Embryonic facial prominence (tissue), 1 donor: ENCODE measurements at regions not wholly inside any gene's neighbourhood (a gene's known extent, or its start where the extent isn't known, plus 50 kb on each side); places are given as distances from the start of the nearest gene placed in this dataset.
"Not testable (repeated sequence)": the region's sequence is repeated elsewhere in the genome, so short reads cannot be mapped to it uniquely, and the experiment has no call there.

Experiments
- DNase-seq: peaks from one replicate; pipeline ENCODE4 v3.0.0-alpha.2; 2016; ENCODE audit errors: extremely low spot score

DNA sequence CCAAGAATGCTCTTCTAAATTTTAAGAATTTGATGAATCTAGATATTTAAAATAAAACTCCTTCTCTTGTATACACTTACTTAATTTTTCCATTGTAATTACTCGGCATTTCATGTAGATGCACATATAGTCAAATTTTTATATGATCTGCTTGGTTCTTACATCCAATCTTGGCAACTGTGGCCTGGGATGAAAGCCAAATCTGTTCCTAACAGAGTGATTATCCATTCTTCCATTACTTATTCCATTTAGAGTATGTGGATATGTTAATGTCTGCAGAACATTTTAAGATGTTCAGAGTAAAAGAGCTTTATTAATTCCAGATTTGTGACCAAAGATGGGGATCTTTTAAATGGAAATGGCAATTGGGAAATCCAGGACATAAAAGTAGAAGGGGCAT, 144.1 kb upstream of the PDE7B start:
- DNase-seq, result no peak

DNA sequence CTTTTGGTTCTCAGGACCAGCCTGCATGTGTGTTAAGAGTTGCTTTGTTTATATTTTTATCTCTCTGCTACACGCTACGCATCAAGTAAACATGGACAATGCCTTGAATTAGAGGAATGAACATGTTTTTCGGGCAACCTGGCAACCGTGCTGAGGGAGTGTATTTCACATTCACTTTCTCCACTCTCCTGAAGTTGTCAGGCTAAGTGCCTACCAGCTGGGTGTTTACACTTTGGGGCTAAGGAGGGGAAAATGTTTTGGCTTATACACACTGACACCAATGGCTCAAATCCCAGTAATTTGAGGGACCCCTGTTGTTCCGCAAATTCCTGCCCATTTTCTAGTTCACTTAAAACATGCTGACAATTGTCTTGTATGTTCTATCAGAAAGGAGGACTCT, 141.5 kb upstream of the PDE7B start:
- DNase-seq, result no peak

GRCh38 chr6:135722190-135722589, 129.3 kb upstream of the PDE7B start:
- no peak for DNase-seq

- no peak for DNase-seq
These were observed 128.8 kb upstream of the PDE7B start for GRCh38 chr6:135722679-135723078.

DNA sequence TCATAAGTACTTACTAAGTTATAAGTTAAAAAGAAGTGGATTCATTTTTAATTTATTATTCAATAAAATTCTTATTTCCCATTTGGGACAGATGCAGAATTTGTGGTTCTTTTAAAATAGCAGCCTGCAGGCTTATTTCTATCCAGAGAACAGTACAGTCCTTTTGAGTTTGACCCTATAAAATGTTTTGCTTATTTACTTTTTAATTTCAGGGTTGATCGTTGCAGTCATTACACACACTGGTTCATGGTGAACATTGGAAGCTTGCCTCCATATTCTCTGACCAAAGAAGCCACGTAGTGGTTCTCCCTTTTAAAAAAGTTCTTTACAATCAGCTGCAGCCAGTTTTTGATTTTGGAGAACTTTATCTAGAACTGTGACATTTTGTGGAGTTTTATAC, 122.9 kb upstream of the PDE7B start:
- no peak for DNase-seq

- no peak for DNase-seq
These were observed 120.4 kb upstream of the PDE7B start for GRCh38 chr6:135731116-135731515.

GRCh38 chr6:135736351-135736750, 115.2 kb upstream of the PDE7B start:
- not testable (repeated sequence) for DNase-seq

DNA sequence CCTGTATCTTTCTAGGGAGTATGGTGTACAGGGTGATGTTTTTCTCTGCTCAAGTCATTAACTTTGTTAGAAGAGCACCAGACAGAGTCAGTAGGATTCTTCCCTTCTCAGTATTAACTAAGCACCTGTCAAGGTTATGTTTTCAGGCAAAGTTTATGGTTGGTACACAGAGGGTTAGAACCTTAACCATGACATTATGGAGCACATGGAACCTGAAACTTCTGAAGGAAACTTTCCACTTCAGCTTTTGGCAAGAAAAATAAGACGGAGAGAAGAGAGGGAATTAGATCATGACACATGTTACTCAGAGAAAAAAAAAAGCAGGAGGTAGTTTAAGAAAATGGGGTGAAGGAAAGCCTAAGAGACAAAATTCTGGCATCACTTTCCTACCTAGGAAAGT, 112.9 kb upstream of the PDE7B start:
- no peak for DNase-seq

DNA sequence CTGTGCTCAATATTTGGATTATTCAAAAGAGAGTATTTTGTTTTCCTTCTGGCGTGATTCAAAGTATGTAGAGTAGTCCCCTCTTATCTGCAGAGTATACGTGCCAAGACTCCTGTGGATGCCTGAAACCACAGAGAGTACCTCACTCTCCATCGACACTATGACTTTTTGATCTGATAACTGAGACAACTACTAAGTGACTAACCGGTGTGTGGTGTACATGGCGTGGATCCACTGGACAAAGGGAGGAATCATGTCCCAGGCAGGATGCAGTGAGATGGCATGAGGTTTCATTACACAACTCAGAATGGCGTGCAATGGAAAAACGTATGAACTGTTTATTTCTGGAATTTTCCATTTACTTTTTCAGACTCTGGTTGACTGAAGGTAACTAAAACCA, 112.2 kb upstream of the PDE7B start:
- no peak for DNase-seq

- no peak for DNase-seq
These were observed 110.9 kb upstream of the PDE7B start for GRCh38 chr6:135740580-135740979.

DNA sequence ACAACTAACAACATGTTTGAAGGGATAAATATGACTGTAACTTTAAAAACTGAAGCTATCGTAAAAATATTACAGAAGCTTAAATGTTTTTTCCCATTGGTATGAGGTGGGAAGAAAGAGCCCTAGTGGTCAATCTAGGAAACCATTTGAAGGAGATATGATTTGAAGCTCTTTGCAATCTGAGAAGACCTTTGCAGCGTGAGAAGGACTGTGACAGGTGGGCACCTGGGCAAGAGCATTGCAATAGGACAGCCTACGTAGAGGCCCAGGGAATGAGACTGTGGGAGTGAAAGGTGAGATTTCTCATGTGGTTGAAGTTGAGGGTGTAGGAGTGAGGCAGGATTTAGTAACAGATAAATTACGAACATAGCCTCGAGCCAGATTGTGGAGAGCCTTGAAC, 108.0 kb upstream of the PDE7B start:
- no peak for DNase-seq

- DNase-seq, result no peak
These were observed 103.3 kb upstream of the PDE7B start for GRCh38 chr6:135748189-135748588.

DNA sequence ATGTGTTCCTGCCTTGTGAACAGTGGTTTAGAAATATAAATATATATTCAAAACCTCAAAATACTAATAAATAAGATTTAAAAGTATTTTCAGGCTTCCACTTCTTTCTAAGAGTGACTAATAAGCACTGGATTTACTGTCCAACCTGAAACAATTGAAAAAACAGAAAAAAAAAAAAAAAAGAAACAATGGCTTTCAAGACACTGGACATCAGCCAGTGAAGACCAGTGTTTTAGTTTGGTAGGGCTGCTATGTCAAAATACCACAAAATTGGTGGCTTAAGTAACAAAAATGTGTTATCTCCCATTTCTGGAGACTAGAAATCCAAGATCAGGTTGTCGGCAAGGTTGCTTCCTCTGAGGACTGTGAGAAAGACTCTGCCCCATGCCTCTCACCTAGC, 101.4 kb upstream of the PDE7B start:
- no peak for DNase-seq

GRCh38 chr6:135753196-135753595, 98.3 kb upstream of the PDE7B start:
- DNase-seq, result no peak

DNA sequence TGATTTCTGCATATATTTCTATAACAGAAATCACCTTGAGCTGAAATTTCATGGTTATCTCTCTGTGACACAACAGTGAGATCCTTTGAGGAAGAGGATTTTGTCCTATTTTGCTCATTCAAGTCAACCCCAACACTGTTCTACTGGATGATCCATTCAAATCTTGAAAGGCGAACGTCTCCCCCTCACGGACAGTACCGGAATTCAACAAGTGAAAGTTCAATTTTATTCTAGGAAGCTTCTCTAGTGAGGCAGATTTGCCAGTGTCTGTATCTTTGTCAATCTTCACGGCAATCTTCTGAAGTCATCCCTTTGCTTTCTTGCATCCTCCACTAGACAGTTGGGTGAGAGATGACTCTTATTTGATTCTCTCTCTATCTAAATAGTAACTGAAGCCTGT, 91.7 kb upstream of the PDE7B start:
- DNase-seq, result no peak

GRCh38 chr6:135774006-135774405, 77.5 kb upstream of the PDE7B start:
- no peak for DNase-seq

DNA sequence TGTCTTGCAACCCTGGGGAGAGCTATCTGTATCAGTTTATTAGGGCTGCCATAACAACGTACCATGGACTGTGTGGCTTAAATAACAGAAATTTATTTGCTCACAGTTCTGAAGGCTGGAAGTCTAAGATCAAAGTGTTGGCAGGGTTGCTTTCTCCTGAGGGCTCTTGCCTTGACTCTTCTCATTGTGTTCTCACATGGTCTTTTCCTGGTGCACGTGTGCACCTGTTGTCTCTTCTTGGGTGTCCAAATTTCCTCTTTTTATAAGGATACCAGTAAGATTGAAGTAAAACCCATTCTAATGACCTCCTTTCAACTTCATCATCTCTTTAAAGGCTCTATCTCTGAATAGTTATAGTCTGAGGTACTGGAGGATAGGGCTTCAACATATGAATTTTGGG, 72.3 kb upstream of the PDE7B start:
- DNase-seq, result no peak

GRCh38 chr6:135780326-135780725, 71.2 kb upstream of the PDE7B start:
- DNase-seq, result no peak

DNA sequence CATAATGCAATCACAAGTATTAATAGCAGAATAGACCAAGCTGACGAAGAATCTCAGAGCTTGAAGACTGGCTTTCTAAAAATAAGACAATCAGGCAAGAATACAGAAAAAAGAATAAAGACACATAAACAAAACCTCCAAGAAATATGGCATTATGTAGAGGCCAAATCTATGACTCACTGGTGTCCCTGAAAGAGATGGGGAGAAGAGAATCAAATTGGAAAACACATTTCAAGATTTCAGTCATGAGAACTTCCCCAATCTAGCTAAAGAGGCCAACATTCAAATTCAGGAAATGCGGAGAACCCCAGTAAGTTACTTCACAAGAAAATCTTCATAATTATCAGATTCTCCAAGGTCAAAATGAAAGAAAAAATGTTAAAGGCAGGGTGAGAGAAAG, 69.0 kb upstream of the PDE7B start:
- no peak for DNase-seq

DNA sequence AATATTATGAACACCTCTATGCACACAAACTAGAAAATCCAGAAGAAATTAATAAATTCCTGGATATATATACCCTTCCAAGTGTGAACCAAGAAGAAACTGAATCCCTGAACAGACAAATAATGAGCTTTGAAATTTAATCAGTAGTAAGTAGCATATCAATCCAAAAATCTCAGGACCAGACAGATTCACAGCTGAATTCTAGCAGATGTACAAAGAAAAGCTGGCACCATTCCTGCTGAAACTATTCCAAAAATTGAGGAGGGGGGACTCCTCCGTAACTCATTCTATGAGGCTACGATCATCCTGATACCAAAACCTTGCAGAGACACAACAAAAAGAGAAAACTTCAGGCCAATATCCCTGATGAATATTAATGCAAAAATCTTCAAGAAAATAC, 67.0 kb upstream of the PDE7B start:
- DNase-seq, result no peak

DNA sequence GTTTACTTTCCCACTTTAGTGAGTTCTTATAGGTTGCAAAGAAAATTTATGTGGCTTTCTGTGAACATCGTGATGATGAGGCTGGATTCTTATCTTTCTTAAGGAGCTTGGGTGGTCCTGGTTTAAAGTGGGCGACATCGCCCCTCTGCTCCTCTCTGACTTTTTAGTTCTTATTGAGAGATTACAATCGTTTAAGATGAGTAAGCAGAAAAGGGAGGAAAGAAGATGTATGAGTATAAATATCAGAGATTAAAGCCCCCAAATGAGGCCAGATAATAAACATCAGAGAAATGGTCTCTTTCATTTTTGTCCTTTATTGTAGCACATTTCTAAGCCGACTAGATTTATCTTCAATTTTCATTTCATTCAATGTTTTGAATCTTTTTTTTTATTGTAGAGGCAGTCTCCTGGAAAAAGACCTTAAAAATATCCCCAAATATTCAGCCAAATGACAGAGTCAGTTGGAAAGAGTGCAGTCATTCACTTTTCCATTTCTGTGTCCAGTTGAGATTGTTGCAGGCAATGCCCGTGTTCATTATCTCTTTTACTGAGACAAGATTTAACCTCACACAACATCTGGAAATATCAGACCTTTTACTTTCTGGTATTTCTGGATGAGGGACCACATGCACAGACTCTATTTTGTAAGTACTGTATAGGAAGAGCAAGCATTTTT, 62.0 kb upstream of the PDE7B start:
- DNase-seq, result no peak

DNA sequence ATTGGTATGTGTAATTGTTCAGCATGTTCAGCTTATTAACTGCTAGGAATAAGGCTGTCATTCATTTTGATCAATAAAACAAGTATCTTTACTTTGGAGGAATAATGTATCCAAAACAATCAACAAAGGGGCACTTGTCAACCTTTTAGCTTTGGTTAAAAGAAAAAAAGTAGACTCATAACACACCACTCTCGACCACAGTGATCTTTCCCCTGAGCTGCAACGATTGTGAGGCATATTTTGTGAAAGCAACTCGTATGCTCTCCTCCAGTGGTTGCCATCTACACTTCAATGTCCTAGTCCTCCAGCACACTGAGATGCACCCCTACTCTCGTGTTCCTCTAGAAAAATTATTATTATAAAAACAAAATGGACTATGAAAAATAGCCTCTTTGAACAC, 60.1 kb upstream of the PDE7B start:
- no peak for DNase-seq

GRCh38 chr6:135796643-135797305, 54.7 kb upstream of the PDE7B start:
- DNase-seq, result no peak

DNA sequence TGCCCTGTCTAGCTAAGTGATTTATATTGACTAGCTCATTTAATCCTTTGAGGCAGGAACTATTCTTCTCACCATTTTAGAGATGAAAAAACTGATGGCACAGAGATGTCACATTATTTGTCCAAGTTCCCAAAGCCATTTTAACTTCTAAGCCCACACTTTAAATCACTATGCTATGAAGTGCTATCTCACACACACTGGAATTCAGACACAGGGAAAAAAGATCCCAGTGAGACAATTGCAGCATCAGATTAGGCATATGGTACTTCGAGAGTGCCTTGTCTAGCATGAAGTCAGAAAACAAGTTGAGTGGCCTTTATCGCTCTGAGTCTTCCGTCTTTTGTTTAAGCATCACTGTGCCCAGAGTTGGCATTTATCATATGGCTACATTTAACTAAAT, 54.1 kb upstream of the PDE7B start:
- DNase-seq, result no peak
